IPS-15b (cell line): ENCODE measurements at regions not wholly inside any gene's neighbourhood (a gene's known extent, or its start where the extent isn't known, plus 50 kb on each side); places are given as distances from the start of the nearest gene placed in this dataset.

Experiments
- H3K27me3 ChIP-seq: one replicate; pipeline ENCODE4 v1.6.1; 2013; ENCODE audit warnings: low read length; ENCODE audit not compliant: control insufficient read depth, insufficient read depth
- H3K36me3 ChIP-seq: one replicate; pipeline ENCODE4 v1.6.1; 2013; ENCODE audit warnings: low read length; ENCODE audit not compliant: control insufficient read depth, insufficient read depth
- H3K4me1 ChIP-seq: one replicate; pipeline ENCODE4 v1.6.1; 2013; ENCODE audit warnings: mild to moderate bottlenecking, low read length; ENCODE audit not compliant: control insufficient read depth, insufficient read depth
- H3K4me3 ChIP-seq: one replicate; pipeline ENCODE4 v1.5.1; 2013; ENCODE audit warnings: low read depth, low read length
- H3K9ac ChIP-seq: one replicate; pipeline ENCODE4 v1.6.1; 2013; ENCODE audit warnings: low read depth, mild to moderate bottlenecking, low read length
- H3K9me3 ChIP-seq: one replicate; pipeline ENCODE4 v1.6.1; 2013; ENCODE audit warnings: mild to moderate bottlenecking, low read length; ENCODE audit not compliant: control insufficient read depth, insufficient read depth

DNA sequence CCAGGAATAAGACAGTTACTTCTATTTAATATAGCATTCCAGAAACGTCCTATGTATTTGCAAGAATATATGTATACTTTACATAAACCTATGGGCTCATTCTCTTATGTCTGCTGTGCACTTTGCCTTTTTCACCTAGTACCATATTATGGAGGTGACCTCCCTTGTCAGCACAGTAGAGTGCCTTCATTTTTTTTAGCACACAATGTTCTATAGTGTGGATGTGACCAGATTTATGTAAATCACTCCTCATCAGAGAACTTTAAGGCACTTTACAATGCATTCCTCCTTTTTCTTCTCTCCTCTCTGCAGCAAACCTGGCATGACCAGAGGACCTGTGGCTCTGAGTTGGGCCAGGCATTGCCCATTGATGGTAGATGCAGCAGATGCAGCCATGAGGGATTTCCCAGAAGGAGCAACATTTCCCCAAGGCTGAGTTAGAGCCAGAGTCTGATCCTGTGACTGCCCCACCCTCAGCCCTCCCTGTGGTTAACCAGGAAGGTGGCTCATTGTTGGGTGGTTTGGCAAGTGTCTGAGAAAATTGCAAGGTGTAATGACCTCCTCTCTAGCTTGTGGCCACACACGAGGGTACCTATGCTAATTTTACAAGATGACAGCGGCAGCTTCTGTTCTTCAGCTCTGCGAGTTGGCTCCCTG, 76.5 kb upstream of the DLX2 start:
- Histone ChIP-seq H3K9me3 (no peaks in the 10 kb centered on the region), H3K4me1 (peaks cover 8% of the 10 kb centered on the region), H3K27me3 (peaks cover 6% of the 10 kb centered on the region), H3K36me3 (no peaks in the 10 kb centered on the region), H3K4me3 (no peak overlapping the region), H3K9ac (no peak overlapping the region)

DNA sequence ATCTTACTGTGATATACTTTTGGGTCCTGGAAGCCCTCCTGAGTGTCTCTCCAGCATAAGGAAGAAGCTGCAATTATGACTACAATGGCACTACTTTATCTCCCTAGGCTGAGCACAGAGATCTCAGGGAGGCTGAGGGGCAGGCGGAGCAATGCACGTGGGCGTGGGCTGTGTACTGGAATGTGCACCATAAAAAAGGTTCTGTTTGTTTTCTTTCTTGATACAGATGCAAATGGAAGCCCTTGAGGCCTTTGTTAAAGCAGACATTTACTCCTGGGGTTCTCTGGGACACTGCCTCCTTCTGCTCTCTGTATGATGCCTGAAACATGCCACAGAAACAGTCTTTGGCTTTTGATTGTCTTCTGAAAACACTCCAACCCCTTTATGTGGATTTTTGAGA, 79.1 kb upstream of the DLX2 start:
- Histone ChIP-seq H3K36me3 (no peaks in the 10 kb centered on the region), H3K4me3 (peak overlapping the region; percentile 16), H3K9ac (no peak overlapping the region), H3K27me3 (peaks cover 6% of the 10 kb centered on the region), H3K4me1 (peaks cover 8% of the 10 kb centered on the region), H3K9me3 (no peaks in the 10 kb centered on the region)

DNA sequence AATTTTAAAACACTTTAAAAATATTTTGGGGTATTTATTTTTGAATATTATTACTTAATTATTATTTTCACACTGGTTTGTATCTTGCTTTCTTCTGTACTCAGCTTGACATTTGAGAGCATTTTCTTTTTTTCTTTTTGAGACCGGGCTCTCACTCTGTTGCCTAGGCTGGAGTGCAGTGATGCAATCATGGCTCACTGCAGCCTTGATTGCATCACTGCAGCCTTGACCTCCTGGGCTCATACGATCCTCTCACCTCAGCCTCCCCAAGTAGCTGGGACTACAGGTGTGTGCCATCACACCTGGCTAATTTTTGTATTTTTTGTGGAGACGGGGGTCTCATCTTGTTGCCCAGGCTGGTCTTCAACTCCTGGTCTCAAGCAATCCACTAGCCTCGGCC, 79.9 kb upstream of the DLX2 start:
- H3K4me1 ChIP-seq: peaks cover 8% of the 10 kb centered on the region
- no peak overlapping the region for H3K9ac ChIP-seq
- peaks cover 6% of the 10 kb centered on the region for H3K27me3 ChIP-seq

DNA sequence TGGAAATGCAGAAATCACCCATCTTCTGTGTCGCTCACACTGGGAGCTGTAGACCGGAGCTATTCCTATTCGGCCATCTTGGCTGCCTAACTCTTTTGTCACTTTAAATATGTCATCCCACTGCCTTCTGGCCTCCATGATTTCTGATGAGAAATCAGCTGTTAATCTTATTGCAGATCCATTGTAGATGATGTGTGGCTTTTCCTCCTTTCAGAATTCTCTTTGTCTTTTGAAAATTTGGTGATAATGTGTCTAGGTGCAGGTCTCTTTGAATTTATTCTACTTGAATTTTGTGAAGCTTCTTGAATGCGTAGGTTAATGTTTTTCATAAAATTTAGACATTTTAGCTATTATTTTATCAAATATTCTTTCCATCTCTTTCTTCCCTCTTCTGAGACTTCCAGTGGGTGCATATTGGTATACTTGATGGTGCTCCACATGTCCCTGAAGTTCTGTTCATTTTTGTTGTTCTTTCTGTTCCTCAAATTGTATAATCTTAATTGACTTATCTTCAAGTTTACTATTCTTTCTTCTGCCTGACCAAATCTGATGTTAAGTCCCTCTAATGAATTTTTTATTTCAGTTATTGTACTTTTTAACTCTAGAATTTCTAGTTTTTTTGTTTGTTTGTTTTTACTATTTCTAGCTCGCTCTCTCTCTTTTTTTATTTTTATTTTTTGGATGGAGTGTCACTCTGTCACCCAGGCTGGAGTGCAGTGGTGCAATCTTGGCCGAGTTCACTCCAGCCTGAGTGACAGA, 90.8 kb upstream of the DLX2 start:
- Histone ChIP-seq H3K36me3 (no peaks in the 10 kb centered on the region), H3K4me3 (no peak overlapping the region), H3K9me3 (peaks cover 3% of the 10 kb centered on the region), H3K9ac (no peak overlapping the region), H3K27me3 (no peaks in the 10 kb centered on the region), H3K4me1 (no peaks in the 10 kb centered on the region)

More for the DNA sequence above, 79.9 kb upstream of the DLX2 start:
- Histone ChIP-seq H3K4me3 (no peak overlapping the region), H3K9me3 (no peaks in the 10 kb centered on the region), H3K36me3 (no peaks in the 10 kb centered on the region)

DNA sequence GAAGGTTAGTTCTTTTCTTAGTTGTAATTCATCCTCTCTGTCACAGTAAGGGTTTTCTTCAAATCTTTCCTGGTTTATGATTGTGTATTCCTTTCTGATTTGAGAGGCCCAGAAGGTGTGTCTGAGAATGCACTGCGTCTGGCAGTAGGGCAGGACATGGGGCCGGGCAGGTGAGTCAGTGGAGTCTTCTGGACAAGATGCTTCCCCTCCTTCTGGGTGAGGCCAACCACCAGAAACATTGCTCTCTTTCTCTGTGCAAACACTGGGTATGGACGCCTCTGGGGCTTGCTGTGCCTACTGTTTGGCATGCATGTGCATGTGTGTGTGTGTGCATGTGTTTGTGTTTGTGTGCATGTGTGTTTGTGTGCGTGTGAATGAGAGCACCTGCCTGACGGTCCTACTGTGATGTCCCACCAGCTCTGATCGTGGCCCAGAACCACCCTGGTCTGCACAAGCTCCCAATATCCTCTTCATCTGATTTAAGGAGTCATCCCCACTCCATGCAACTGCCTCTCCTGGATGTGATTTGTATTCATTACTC, 93.2 kb upstream of the DLX2 start:
- Histone ChIP-seq H3K36me3 (no peaks in the 10 kb centered on the region), H3K4me1 (no peaks in the 10 kb centered on the region), H3K9ac (no peak overlapping the region), H3K9me3 (peaks cover 3% of the 10 kb centered on the region), H3K4me3 (no peak overlapping the region), H3K27me3 (no peaks in the 10 kb centered on the region)

DNA sequence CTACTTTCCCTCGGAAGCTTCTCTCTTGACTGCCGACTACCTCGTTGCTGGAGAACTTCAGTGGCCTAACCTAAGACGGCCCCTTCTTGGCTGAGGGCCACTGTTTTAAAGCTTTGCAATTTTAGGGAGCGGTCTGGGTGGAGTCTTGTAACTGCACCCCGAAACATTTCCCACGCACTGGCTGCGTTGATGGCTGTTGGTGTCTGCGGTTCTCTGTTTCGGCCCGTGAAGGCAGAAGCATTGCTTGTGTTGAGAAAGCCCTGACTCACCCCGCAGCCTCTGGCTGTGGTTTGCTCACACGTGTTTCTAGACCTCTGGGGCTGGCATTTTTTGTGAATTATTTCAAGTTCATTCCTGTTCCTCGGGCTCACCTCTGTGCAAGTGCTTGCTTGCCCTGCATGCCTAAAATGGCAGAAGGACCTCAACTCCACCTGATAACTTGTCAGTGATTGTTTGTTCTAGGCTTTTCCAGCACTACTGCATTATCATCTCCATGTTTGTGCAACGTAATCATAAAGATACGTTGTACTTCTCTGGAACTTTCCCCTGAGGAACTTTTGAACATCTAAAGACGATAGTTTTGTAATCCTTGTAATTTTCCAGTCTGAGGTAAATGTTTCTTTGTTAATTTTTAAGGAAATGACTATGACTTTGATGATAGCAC, 94.2 kb upstream of the DLX2 start:
- Histone ChIP-seq H3K4me1 (no peaks in the 10 kb centered on the region), H3K9ac (no peak overlapping the region), H3K4me3 (no peak overlapping the region), H3K9me3 (peaks cover 3% of the 10 kb centered on the region), H3K27me3 (no peaks in the 10 kb centered on the region), H3K36me3 (no peaks in the 10 kb centered on the region)

DNA sequence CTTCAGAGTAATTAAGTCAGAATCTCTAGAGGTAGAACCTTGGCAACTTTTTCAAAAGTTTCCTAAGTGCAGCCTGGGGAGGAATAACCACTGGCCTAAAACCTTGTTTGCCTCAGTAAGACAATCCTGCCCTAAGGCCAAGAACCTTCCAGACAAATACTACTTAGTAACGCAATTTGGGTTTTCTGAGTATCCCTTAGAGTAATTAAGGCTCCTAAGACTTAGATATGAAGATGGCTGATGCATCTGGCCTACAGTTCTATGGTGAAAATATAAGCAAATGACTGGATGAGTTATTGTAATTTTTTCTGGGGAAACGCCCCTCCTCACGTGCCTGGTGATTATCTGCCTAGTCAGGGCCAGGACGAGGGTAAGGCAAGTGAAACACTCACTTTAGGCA, 95.7 kb upstream of the DLX2 start:
- no peak overlapping the region for H3K4me3 ChIP-seq
- no peaks in the 10 kb centered on the region for H3K27me3 ChIP-seq
- H3K36me3 ChIP-seq: no peaks in the 10 kb centered on the region
- no peaks in the 10 kb centered on the region for H3K4me1 ChIP-seq
- H3K9ac ChIP-seq: no peak overlapping the region
- peaks cover 3% of the 10 kb centered on the region for H3K9me3 ChIP-seq

DNA sequence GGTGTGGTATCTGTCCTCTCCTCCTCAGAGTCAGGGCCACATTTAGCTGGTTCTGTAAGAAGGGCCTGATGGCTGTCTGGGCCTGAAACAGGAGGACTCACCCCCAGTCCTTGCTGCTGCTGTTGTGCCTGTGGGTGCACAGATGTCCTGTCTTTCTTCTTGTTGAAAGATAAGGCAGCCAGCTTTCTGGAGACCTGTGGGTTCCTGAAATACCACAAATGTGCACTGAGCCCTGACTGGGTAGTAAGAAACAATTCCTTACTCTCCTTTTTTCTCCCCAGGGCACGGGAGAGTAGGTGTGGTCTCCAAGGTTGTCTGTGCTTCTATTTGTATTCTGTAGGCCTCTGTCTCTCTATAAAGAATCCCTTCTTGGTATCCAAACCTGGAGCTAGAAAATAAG, 96.2 kb upstream of the DLX2 start:
- Histone ChIP-seq H3K4me1 (no peaks in the 10 kb centered on the region), H3K27me3 (no peaks in the 10 kb centered on the region), H3K36me3 (no peaks in the 10 kb centered on the region), H3K4me3 (no peak overlapping the region), H3K9ac (no peak overlapping the region), H3K9me3 (peaks cover 3% of the 10 kb centered on the region)

DNA sequence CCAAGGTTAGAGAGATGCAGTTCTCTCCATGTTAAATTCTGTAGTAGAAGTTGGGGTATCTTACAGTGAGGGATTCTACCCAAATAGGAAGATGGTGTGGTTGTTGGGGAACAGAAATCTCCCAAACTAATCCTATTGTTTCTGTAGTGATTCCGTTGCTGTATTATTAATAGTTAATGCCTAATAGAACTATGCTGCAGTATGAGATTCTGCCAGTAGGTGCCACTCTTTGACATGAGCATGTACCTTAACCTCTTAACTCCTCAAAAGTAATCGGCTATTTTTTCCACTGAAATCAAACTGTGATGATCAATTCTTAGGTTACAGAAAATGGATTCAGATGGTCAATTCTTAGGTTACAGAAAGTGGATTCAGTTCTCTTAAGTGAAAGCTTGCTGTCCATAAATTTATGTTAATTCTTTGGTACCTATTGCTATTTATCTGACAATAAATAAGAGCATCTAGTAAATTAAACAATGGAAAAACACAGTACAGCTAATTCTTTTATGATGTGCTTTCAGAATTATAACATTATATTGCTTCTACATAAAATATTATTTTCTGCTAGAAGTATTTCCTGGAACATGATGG, 97.9 kb upstream of the DLX2 start:
- H3K4me1 ChIP-seq: peaks cover 3% of the 10 kb centered on the region
- no peaks in the 10 kb centered on the region for H3K27me3 ChIP-seq
- peaks cover 2% of the 10 kb centered on the region for H3K9me3 ChIP-seq
- H3K4me3 ChIP-seq: no peak overlapping the region
- H3K36me3 ChIP-seq: no peaks in the 10 kb centered on the region
- H3K9ac ChIP-seq: no peak overlapping the region

DNA sequence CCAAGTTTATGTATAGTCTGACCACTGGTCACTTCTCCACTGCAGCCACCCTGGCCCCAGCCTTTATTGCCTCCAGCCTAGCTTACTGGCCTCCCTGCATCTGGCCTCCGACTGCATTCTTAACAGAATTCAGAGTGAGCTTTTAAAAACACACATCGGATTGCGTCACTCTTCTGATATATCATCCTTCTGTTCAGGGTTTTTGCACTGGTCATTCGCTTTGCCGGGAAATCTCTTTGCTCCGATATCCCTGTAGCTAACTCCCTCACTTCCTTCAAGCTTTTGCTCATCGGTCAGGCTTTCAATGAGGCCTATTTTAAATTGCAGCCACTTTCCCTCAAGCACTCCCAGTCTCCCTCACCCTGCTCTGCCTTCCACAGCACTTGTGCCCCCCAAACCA, 101.6 kb upstream of the DLX2 start:
- no peaks in the 10 kb centered on the region for H3K36me3 ChIP-seq
- no peak overlapping the region for H3K9ac ChIP-seq
- no peaks in the 10 kb centered on the region for H3K9me3 ChIP-seq
- no peaks in the 10 kb centered on the region for H3K27me3 ChIP-seq
- peaks cover 3% of the 10 kb centered on the region for H3K4me1 ChIP-seq
- H3K4me3 ChIP-seq: no peak overlapping the region

DNA sequence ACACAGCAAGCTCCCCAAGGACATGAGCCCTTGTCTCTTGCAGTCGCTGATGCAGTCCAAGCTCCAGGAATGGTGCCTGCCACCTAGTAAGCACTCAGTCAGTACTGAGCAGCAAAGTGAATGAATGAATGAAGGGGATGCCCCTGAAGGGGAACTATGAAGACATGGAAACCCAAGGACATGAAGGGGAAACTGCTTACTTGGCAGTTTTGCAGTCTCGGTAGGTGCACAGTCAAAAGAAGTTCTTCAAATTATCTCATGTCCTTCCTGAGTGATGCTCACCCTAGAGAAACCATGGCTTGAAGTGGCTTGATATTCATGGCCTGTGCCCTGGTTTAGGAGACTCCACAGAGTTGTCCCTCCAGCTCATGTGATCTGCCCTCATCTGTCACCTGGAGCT, 102.1 kb upstream of the DLX2 start:
- Histone ChIP-seq H3K27me3 (no peaks in the 10 kb centered on the region), H3K4me3 (no peak overlapping the region), H3K36me3 (no peaks in the 10 kb centered on the region), H3K4me1 (peaks cover 3% of the 10 kb centered on the region), H3K9me3 (no peaks in the 10 kb centered on the region), H3K9ac (no peak overlapping the region)
